GM12874 (cell line): ENCODE measurements at regions not wholly inside any gene's neighbourhood (a gene's known extent, or its start where the extent isn't known, plus 50 kb on each side); places are given as distances from the start of the nearest gene placed in this dataset.

Experiments used
- CTCF ChIP-seq: IDR thresholded peaks from 2 replicates; pipeline ENCODE4 v1.5.1; 2011; ENCODE audit warnings: low read depth, mild to moderate bottlenecking, control low read depth, low read length, moderate library complexity; ENCODE audit not compliant: insufficient read depth

- no peak for TF ChIP-seq CTCF
These were observed 87.8 kb upstream of the FAT3 start for GRCh38 chr11:92136797-92137196.

GRCh38 chr11:92131289-92131865 is 93.2 kb upstream of the FAT3 start:
- TF ChIP-seq CTCF: no peak

DNA sequence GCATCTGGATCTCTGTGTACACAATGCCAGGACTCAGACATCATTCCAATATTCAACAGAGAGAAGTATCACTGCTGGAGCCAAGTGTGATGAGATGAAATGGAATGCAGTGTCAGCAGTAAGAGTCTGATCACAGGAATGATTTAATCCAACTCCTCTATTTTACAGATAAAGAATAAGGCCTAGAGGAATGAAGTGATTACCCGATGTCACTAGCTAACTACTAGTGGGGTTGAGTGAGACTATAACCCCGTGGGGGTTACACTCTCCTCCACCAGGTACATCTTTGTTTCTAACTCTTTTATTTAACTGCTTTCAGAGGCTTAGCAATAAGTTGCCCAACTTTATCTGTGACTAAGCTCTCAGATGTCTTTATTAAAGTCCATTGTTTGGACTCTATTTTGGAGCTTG is 94.2 kb upstream of the FAT3 start:
- no peak for TF ChIP-seq CTCF

DNA sequence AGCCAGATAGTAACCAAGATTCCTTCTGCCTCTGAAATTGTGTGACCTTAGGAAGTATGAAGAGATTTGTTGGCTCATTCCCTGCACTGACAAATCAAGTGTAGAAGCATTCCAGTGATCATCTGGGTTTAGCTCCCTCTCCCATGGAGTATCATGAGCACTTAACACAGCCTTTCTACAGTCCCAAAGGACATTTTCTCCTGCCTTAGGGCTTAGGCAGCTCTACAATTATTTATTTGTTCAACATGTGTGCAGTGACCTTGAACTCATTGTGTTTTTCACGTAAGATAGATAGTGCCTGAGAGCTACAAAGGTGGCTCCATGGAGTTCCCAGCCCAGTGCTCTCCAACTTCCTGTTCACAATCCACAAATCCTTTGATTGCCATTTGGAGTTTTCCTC is 94.8 kb upstream of the FAT3 start:
- no peak for TF ChIP-seq CTCF

- no peak for TF ChIP-seq CTCF
These were observed 96.6 kb upstream of the FAT3 start for GRCh38 chr11:92128026-92128425.

- no peak for TF ChIP-seq CTCF
These were observed 99.3 kb upstream of the FAT3 start for GRCh38 chr11:92125321-92125720.

DNA sequence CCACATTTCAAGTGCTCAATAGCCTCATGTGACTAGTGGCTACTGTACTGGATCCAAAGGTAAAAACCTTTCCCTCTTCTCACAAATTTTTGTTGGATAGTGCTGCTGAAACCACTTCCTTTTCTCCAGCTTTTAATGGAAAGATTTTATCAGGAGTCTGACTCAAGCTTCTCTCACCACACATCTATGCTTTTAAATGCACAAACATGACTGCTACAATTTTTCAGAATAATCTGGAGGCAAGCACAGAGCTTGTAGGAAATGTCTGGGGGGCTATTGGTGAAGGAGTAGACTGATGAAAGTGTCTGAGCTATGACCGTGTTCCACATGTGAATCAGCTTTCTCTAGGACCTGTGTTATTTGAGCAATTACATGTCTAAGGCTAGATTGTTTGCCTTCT is 101.1 kb upstream of the FAT3 start:
- no peak for TF ChIP-seq CTCF
